HG03135 (cell line): ENCODE measurements at regions not wholly inside any gene's neighbourhood (a gene's known extent, or its start where the extent isn't known, plus 50 kb on each side); places are given as distances from the start of the nearest gene placed in this dataset.

Experiments used
- ATAC-seq: cut with Tn5 transposase; IDR thresholded peaks from one replicate; pipeline ENCODE4 v1.9.1; 2021; ENCODE audit warnings: mild to moderate bottlenecking, moderate library complexity; ENCODE audit not compliant: unreplicated experiment

DNA sequence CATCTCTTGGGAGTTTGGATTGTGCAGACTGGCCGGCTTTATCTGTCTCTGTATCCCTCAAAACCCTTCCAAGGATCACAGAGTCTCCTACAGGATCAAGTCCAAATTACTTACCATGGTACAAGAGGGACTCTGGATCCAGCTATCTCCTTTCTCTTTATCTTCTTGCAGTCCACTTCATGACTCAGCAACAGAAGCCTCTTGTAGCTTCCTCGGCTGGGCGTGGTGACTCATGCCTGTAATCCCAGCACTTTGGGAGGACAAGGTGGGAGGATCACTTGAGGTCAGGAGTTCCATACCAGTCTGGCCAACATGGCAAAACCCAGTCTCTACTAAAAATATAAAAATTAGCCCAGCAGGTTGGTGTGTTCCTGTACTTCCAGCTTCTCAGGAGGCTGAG lies 189.7 kb downstream of the BCAT1 start:
- no peak for ATAC-seq

DNA sequence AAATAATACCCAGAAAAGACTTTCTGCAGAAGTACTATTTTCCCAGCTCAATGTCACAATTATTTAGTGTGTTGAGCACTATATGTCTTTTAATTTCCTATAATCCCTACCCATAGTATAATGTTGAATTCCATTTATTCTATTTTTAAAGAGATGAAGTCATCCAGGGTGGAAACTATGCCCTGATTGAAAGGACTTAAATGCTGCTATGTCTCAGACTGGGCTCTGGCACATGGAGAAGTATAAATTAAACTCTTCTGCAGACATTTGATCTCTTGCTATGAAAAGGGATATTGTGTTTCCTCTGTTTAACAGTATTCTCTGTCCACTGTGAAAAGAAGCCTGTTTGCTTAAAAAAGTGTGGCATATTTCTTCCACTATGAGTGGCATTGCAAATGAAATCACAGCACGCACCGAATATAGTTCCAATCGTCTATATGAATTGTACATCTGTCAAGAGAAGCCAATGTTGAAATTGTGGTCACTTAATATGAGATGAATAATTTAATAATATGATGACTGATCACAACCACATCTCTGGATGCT lies 192.3 kb downstream of the BCAT1 start:
- no peak for ATAC-seq

DNA sequence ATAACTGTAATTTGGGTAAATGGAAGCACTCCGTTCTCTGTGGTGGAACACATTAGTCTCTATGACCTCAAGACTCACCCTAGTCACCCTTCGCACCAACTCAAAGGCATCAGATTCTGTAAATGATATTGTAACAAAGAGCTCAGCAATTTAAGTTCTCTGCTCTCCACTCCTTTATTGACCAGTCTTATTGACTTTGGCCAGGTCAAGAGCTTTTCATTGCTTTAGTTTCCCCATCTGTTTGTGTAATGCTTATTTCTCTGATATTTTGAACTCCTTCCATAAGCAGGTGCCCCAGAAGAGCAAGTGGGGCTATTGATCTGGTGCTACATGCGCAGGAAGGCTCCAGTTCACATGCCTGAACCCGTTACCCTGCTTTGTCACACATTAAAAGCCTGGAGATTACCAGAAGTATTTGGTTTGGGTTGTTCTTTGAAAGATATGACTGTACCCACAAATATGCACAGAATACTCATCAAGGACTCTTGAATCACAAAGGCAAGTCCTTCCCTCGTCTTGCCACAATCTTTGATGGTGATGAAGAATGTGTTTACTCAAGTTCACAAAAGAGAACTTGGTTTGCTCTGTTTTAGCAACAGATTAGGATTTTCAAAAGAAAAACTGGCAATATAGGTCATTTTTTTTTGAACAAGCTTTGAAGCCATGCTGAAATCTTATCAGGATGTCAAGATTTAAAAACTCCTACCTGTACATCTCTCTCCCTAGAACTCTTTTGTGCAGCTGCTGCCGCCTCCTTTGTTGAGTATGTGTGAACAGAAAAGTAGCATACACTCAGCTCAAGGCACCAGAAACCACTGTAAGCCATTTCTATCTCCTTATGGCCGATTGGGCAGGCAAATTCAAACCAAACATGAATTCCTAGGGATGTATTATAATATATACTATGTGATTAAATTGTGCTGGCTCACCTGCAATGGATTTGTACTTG lies 193.9 kb downstream of the BCAT1 start:
- ATAC-seq: no peak

DNA sequence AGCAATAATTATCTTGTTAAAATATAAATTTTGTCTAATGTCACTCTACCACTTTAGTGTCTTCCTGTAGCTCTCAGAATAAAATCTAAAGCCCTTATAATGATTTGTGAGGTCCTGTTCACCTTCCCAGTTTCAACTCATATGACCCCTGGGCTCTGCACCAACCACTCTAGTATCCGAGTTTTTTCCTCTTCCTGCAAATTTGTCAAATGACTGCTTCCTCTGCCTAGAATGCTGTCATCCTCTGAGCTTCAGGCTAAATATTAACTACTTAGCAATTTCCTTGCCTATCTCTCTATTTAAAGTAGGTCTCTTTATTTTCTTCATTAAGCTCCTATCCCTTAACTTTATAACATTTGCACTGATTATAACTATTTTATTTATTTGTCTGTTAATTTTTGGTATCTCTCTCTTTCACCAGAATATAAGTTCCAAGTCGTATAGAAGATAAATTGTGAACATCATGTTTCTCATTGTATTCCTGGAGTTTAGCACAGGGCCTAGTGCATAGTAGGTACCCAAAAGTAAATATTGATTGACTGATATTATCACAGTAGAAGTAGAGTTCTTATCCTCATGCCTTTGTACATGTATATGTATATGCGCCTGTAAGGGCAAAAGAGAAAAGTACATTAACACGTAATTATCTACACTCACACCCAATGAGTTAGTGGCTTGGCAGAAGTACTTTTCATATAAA lies 196.0 kb downstream of the BCAT1 start:
- ATAC-seq: no peak

DNA sequence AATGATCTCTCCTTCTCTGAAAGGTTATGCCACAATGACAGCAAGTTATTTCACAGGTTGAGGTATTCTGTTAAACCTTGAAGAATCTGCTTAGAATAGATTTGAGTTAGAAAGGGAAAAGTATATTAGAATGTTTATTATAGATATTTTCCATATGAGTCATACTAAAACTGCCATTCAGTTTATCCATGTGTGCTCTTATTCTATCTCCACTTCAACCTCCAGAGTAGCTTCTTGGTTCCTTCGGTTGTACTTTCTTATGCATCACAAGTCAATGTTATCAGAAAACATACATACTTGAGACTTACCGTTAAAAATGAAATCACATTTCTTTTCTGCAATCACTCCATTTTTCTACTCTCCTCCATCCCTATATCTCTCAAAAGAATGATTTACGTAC lies 197.7 kb downstream of the BCAT1 start:
- ATAC-seq: no peak

DNA sequence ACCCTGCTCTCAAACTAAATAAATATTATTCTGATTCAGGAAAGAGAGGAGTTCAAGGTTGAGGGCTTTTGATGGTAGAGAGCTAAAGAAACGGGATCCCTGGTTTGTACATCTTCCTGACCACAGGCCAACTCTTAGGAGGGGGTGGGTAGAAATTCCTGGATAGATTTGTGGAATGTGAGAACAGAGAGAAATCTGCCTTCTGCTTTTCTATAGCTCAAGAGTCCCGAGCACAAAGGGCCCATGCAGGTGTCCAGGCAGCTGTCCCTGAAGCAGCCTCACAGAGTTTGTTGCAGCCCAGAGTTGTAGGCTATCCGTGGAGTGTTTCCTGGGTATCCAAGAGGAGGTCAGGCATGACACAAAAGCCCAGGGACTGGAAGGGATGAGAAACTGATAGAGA lies 198.6 kb downstream of the BCAT1 start:
- ATAC-seq: no peak

DNA sequence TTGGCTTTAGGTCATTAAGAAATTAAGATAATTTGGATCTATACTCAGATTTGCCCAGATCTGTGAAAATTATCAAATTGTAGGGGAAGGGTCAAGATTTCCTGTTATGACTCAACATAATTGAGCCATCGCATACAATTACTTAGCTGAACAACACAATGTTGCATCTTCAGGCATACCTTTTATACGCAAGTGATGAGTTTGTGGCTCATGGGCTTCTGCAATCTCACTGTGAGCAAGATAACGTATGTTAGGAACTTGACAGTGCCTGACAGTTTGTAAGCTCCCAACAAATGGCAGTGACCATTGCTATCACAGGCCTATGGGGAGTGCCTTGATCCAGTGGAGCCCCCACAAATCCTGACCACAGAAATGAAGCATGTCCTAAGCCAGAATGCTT lies 199.7 kb downstream of the BCAT1 start:
- ATAC-seq: no peak

DNA sequence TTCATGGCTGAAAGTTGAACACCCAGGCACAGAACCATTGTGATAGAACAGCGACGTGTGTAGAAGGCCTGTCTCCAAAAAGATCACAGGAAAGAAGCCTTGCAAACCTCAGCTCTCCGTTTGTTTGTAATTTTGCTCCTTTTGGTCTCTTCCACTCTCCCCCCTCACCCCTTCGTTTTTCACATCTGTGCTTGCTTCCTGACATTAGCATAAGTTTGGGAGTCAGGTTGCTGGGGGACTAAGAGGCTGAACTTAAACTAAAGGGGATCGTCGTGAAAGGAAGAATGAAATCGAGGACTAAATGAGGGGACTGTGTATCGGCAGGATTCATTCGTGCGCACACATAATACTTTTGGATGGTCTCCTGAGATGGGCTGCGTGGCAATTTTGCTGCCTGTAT lies 200.6 kb downstream of the BCAT1 start:
- no peak for ATAC-seq

DNA sequence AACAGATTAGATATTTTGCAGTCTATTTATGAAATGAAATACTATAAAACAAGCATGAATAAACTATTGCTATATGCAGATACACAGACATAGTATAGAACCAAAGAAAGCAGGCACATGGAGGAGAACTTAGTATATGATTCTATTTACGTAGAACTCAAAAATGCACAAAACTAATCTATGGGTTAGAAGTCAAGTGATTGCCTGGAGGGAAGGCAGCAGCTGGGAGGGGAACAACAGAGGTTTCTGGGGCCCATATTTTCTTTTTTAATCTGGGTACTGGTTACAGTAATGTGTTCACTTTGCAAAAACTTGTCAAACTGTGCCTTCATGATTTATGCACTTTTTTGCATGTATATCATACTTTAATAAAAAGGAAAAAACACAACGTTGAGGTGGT lies 202.0 kb downstream of the BCAT1 start:
- ATAC-seq: no peak

DNA sequence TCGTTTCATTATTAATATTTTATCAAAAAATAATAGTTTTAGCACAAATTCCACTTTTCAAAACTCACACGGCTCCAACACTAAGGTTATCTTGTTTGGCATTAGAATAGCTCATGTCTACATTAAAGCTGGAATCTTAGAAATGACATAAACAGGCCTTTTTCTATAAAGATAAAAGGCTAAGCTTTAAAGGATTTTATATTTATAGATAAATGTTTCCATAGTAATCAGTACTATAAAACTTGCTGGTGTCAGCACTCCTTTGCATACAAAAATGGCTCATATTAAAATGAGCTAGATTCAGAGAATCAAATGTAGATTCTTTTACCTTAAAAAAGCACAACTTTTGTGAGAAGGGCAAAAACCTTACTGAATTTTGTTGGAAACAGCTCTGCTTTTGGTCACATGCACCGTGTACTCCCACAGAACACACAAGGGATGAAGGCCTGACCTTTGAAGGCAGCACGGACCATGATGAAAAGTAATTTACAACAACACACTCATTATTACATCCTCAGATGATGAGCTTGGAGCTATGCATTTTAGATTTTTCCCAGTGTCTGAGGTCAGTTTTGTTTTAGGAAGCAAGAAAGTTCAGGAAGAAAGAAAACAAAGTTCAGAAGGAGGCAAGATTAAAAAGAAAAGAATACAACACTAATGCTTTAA lies 202.8 kb downstream of the BCAT1 start:
- no peak for ATAC-seq

DNA sequence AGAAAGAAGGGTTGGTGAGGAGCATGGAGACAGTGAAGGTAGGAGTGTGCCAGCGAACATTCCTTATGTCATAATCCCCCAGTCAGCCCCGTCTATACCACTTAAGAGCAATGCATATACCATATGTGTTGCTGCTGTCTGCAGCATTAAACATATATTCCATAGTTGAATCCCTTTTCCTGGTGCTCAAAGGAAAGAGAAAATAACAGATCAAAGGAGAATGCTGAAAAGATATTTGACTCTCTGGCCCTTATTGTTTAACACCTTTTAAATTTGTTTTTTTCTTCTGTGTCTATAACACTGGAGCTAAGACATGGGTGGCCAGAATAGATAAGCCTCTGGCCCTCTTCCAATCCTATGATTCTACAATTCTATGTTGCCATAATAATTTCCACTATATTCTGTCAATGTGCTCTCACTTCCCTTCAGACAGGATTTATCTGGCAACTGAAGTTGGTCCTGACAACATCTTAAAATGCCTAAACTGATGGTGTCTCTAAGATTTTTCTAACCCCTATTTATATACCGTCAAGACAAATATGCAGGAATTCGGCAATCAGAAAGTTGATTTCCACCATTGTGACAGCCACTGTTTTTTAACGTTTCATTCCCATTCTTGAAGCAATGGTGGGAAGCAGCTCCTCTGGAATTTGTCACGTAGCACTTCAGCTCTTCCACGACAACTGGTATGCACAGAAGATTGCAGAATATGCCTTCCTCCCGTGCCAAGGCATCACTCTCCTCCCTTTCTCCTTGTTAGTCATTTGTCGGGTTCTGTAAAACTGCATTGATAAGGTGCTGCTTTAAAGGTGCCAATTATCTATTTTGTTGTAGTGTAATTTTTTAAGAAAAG lies 204.7 kb downstream of the BCAT1 start:
- no peak for ATAC-seq

DNA sequence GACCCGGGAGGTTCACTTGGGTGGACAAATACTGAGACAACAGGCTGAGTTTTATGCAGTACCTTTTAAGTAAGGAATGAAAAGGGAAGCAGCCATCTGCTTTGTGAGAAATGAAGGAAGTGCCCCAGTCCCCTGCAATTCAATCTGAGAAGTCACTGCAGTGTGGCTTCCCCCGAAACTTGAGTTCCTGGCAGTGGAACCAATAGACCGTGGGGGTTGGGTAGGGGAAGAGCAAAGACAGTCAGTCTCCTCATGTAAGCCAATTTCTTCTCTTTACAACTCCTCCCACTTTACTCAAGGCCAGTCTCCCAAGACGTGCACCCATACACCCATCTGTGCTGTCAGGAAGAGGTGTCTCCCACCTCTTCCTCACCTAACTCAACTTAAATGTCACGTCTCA lies 206.5 kb downstream of the BCAT1 start:
- peak; percentile 86 for ATAC-seq

DNA sequence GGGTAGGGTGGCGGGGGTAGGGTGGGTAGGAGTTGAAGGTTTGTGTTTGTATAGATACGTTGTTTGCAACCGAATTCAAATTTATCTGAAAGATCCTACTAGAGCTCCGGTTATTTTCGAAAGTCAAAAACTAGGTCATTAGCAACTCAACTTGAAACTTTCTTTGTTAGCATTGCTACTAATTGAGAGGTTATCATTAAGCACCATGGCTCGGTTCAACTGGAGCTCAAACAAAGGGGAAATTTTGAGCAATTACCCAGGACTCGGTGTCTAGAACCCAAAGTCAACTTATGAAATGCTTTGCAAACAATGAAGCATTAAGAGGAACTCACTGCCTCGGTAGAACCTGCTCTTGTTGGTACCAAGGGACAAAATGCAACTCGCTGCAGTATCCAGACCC lies 207.7 kb downstream of the BCAT1 start:
- no peak for ATAC-seq

DNA sequence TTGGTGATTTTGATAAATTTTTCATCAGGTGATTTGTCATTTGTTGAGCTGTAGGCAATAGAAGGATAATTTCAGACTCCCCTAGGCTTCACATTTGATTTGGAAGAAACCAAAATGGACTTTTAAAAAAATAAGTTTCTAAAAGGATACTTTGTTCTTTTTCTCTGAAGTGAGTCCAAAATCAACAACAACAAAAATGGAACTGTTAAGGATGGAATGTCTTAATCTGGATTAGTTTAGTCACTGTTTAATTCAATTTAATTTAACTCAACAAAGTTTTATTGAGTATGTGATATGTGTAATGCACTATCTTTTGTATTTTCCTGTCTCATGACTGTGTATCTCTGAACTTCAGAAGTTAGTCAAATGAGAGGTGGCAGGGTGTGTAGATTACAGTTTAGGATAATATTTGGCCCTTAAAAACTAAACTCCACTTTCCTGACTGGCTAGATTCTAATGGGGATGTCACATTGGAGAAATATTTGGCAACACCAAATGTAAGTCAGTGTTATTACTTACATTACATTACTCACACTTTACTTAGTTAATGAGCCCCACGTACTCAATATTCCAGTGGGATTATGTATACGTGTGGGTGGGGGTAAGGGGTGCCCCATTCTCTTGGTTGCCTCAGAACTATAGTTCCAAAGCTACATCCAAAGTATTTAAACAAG lies 209.7 kb downstream of the BCAT1 start:
- ATAC-seq: no peak

DNA sequence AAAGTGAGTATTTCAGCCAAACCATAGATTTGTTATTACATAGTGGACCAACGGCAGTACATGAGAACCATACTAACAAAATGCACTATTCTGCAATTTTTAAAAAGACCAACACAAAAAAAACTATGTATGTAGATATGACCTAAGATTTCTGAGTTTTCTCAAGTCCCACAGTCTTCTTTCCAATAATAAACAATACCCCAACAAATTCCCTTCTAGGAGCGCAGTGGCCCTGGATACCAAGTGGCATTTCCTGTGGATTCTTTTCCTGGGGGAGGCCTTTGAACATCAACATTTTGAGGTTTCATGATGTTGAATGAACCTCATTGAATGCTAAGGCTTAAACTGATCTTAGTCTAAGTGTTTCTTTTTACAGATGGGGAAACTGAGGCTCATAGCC lies 210.5 kb downstream of the BCAT1 start:
- no peak for ATAC-seq

DNA sequence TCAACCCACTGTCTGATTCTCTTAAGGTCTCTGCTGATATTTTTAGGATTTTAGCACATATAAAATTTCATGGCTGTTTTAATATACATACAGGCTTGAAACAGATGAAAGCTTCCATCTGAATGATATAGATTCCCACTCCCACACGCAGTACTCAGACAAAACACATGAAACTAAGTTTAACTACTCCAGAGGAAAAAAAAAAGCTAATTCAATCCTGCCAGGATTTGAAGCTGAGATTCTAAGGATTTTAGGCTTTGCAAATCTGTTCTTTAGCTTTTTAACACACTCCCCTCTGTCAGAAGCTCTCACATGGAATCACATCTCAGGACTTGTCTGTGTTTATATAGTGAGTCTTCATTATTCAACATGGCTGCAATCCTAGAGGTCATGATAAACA lies 217.3 kb downstream of the BCAT1 start:
- ATAC-seq: no peak

DNA sequence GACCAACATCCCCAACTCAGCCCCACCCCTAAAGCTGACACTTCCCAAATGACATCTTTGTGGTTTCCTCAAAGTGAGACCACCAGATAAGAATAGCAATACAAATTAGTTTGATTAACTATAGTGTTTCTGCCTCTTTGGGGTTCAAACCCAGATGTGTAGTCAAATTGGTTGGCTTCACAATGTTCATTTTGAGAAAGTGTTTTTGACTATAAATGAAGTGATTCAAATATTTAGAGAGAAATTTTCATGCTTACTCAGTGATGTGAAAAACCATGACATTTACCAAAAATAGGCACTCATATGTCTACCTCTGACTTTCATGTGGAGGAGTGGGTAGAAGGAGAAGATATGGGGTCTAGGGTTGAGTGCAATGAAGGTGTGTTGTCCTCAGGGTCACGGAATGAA lies 218.4 kb downstream of the BCAT1 start:
- no peak for ATAC-seq

DNA sequence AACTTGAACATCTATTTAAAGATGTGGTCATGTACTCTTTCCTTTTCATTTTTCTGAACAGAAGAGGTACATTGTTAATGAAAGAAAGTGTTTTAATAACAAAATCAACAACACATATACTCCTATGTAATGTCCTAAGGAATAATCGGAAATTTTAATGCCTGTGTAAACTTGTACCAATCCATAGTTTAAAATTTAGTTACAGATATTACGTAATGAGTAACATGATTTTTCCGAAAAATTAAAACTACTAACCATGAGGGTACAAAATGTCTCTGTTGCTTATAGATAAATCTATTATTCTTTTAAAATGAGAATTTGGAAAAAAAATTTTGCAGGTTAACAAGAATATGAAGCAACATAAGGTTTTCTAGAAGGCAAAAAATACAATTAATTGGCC lies 220.1 kb downstream of the BCAT1 start:
- no peak for ATAC-seq

DNA sequence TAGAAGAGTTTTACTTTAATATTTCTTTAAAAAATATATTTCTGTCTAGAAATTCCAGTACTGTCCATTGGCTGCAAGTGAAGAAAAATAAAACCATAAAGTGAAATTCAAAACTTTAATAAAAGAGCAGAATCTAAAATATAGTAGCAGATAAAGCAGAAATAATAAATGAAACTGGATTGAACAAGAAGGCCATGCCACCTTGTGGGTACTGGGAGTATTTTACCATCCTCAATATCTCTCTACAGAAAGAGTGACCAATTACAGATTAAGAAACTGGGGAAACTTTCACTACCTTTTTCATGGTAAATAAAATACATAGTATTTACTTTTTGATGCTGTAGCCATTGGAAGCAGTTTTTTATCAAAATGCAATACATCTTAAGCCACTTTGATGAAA lies 220.5 kb downstream of the BCAT1 start:
- ATAC-seq: no peak

DNA sequence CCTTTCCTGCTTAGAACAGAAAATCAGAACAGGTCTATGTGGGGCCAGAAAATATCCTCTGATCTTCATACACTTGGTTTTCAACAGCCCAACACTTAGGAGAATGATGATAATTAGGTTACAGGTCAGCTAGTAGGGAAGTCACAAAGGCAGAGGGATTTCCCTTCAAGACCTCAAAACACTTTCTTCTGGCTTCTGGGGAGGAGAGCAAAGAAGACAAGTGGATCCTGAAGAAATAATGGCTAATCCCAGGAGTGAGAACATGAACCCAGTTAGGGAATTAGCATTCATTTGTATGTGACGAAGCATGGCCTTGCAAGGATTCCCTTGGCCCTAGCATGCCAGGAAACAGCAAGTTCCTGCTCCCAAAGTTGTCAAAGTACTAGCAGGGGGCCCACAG lies 223.3 kb downstream of the BCAT1 start:
- ATAC-seq: no peak
